SKM-1 (cell line): ENCODE measurements at regions not wholly inside any gene's neighbourhood (a gene's known extent, or its start where the extent isn't known, plus 50 kb on each side); places are given as distances from the start of the nearest gene placed in this dataset.
"Not testable (repeated sequence)": the region's sequence is repeated elsewhere in the genome, so short reads cannot be mapped to it uniquely, and the experiment has no call there.

ENCODE experiments used
- DNase-seq: peaks from one replicate; lab custom pipeline; 2025; ENCODE audit not compliant: unreplicated experiment; lab: John Stamatoyannopoulos, UW

DNA sequence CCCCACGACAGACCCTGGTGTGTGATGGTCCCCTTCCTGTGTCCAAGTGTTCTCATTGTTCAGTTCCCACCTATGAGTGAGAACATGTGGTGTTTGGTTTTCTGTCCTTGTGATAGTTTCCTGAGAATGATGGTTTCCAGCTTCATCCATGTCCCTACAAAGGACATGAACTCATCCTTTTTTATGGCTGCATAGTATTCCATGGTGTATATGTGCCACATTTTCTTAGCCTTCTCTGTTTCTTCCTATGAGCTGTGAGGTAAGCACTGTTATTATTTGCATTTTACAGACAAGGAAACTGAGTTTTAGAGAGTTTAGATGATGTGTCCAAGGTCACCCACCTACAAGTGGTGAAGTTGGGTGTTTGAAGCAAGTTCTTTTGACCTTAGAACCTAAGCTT lies 51.1 kb upstream of the BNC1 start:
- not testable (repeated sequence) for DNase-seq

DNA sequence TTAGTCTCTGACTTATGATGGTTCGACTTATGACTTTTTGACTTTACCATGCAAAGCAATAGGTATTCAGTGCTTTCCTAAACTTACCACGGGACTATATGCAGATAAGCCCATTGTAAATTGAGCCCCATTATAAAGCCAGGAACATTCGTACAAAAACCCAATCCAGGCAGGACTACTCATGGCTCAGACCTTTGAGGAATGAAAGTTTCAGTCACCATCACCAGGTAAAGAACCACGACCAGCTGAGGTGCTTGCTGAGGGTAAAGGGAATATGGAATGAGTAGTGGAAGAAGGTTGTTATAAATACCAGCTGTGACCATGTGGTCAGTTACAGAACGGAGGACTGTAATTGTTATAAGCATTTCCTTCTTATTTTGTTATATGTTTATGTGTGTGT lies 54.9 kb upstream of the BNC1 start:
- no peak for DNase-seq

- DNase-seq, result no peak
These were observed 55.6 kb upstream of the BNC1 start for GRCh38 chr15:83340087-83340486.

- DNase-seq, result no peak
These were observed 61.9 kb upstream of the BNC1 start for GRCh38 chr15:83346342-83346741.

DNA sequence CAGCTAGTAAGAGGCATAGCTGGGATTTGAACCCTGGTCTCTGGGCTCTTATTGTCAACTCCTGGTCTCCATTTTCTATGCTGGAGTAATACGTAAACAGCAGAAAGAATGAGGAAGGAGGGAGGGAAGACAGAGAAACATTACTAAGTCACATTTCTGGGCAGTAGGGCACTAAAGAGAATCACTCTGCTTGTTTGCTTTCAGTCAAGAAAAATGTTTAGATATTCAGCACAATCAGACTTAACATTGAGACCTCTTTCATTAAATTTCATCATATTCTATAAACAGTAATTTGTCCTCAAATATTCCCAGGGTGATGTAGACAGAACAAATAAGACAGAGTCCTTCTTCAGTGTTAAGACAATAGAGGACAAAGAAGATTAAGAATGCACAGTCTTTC lies 67.7 kb upstream of the BNC1 start:
- DNase-seq, result no peak

DNA sequence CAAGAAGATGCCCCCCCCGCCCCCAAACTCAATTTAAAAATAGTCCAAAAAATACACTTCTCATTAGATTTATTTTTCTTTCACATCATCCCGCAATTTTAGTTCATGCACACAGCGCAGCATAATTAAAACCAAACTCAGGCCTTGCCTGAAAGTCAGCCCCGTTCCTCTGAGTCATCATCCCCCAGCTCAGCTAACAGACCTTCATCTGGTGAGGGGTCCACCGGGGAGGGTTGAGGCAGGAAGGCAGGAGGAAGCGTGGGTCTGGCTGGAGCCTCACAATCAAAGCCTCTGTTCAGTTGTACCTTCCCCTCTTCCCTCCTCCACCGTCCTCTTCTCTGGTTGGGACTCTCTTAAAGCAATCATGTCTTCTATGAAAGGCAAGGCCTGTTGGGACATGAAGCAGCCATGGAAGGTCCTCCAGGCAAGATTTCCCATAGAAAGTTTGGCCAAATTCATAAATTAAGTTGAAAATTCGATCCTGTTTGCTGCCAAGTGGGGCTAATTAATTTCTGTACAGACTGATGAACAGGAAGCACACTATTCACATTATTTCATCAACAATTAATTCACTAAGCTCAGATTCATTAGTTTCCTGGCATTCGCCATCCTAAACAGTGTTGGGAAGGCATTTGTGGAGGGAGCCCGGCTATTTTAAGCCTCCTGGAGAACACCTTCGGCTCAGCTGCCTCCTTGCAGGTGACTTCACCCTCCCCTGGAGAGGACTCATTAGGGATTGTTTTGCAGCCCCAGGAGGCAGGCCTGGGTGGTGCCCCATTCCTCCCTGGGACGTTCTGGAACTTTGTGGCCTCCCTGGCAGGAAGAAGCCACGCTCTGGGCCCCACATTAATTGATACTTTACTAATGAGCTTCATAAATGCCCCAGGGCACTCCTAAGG lies 72.3 kb upstream of the BNC1 start:
- DNase-seq, result no peak

DNA sequence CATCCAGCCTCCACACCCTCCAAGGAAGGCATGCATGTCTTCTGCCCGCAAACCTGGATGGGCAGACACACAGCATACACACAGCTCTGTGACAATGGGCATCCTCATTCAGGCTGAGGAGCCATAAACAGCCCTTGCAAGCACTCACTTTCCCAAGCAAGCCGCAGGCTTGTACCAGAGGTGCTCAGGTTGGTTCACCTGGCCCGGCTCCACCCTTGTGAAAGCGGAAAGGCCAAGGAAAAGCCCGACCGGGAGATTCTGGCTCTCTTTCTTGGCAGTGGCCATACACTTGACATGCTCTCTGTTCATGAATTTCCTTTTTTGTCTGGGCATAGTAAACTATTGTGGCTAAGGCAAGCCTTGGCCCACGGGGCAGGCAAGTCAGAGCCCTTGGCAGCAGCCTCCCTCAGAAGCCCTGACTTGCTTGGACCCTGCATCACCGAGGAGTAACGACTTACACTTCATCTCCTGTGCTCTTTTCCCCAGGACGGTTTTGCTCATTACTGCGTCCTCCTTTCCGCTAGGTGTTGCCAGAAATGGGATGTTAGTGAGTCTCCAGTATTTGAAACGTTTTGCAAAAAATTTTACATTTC lies 74.6 kb upstream of the BNC1 start:
- no peak for DNase-seq

DNA sequence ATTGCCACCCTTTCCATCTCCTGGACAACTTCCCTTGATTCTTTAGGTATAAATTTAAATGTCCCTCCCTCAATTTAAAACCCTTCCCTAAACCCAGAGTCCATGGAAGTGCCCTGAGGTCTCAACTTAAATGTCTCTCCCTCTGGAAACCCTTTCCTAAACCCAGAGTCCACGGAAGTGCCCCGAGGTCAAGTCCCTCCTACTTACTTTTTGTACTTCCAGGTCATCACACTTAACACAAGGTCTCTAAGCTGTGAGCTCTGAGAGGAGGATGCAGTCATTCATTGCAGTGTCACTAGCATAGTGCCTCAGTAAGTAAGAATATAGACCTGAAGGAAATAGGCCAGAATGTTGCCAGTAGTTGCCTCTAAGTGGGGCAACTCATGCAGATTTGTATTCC lies 78.2 kb upstream of the BNC1 start:
- DNase-seq, result no peak

DNA sequence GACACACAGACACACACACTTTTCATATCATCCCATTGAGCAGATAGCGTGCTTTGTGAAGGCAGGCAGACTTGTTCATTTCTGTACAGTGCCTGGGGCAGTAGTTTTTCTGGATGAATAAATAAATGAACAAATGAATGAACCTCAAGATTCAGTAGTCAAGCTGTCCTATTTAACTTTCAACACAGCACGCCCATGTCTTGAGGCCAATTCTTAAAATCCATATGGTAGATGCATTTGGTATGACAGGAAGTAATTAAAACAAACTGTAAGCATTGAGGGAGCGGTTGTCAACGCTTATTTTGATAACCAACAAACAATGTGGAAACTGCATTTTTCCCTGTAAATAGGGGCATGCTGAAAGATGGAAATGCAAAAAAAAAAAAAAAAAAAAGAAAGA lies 80.0 kb upstream of the BNC1 start:
- DNase-seq, result no peak

DNA sequence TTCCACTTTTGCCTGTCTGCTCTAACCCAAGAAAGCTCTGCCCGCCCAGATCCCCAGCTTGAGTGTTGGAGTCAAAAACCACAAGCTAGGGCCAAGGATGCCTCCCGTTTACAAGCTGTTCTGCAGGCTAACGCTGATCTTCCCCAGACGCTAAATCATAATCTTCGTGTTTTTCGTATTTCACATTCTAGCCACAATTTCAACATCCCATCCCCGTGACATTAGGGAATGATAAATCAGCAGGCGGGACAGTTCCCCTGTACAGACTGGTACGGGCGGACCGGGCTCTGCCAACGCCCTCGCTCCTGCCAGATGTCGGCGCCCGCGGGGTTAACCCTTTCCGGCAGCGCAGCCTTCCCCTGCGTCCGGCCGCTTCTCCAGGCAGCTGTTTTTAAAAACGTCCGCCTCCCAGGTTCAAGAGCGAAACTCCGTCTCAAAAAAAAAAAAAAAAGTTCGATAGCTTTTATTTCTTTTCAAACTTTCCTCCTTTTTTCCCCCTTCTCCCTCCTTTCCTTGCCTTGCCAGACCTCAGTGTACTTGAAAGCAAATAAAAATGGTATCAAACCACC lies 81.0 kb upstream of the BNC1 start:
- DNase-seq, result peak; percentile 17

DNA sequence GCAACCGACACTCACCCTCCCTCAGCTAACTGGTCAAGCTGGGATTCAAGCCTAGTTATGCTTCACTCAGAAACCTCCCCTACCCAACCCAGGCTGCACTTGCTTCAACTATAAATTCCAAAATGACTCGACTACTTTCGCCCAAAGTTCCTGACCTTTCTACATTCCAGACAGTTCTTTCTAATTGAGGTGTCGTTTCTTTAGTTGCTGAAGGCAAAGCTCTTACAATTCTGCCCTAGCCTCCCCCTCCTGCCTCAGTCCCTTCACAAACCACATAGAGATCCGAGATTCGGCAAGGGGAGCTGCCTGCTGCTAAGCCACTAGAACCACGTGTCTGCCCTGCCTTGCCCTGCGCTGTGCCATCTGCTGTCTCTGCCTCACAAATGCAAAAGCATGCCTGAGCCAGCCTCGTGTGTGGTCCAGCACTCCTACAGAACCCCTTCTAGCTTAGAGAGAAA lies 74.7 kb upstream of the SH3GL3 start:
- DNase-seq, result no peak

- DNase-seq, result no peak
These were observed 68.1 kb upstream of the SH3GL3 start for GRCh38 chr15:83378921-83379578.

GRCh38 chr15:83379579-83379959 lies 67.6 kb upstream of the SH3GL3 start:
- DNase-seq, result no peak

DNA sequence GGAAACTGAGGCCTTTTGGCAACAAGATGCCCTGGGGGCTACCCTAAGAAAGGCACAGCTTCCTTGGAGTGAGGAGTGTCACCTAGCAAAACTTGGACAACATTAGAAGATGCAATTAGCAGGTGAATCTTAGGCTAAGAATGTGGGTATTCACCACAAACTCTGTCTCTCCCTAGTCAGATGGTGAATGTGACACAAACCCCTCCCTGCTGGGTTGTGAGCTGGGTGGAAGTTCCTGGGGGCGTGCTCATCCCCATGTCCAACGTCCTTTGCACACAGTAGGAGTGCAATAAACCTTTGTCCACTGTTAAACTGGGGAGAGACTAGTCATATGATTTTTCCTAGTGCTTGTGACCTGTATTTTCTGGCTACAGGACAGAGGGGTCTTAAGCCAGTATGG lies 67.1 kb upstream of the SH3GL3 start:
- DNase-seq, result no peak

- DNase-seq, result no peak
These were observed 66.5 kb upstream of the SH3GL3 start for GRCh38 chr15:83380682-83381081.

- DNase-seq, result not testable (repeated sequence)
These were observed 63.5 kb upstream of the SH3GL3 start for GRCh38 chr15:83383608-83384139.

GRCh38 chr15:83396101-83396500 lies 51.0 kb upstream of the SH3GL3 start:
- no peak for DNase-seq
